ENCODE measurements at regions not wholly inside any gene's neighbourhood (a gene's known extent, or its start where the extent isn't known, plus 50 kb on each side); places are given as distances from the start of the nearest gene placed in this dataset.

- TF ChIP-seq ERF (CRISPR knock-in tag; IDR thresholded peaks at IDR 0.05) (no peak), ZSCAN5A (CRISPR knock-in tag; IDR thresholded peaks at IDR 0.05; ENCODE audit: borderline replicate concordance) (no peak), ZNF503 (CRISPR knock-in tag; IDR thresholded peaks at IDR 0.05) (no peak), ZNF276 (CRISPR knock-in tag; IDR thresholded peaks at IDR 0.05; ENCODE audit: low read depth) (no peak)
Observed at GRCh38 chr7:54188843-54189242, 353.3 kb upstream of the VSTM2A start (continued).

- intact Hi-C loops (cut with micrococcal nuclease; ENCODE audit: unreplicated experiment), result no loop called here
- no peak overlapping the region for H3K4me3 ChIP-seq (replicated peaks in 1 of 3; ENCODE audit: insufficient read depth in 1 of 3, low read depth in 2 of 3, low read length in 3 of 3)
Observed at GRCh38 chr7:54189330-54189729, 352.8 kb upstream of the VSTM2A start.

More at GRCh38 chr7:54189330-54189729, 352.8 kb upstream of the VSTM2A start:
- no peaks in the 10 kb centered on the region for H3K79me2 ChIP-seq (ENCODE audit: insufficient read depth, low read length)
- no peaks in the 10 kb centered on the region for H4K20me1 ChIP-seq (ENCODE audit: insufficient read depth, low read length)
- H3K36me3 ChIP-seq (replicated peaks in 1 of 2; ENCODE audit: control insufficient read depth in 1 of 2, insufficient read depth in 2 of 2, low read length in 2 of 2), result no peaks in the 10 kb centered on the region
- H3K9me3 ChIP-seq (ENCODE audit: low read length), result peaks cover 70% of the 10 kb centered on the region
- no peak for FAIRE-seq
- no peak for ATAC-seq
- no peak for TF ChIP-seq SYNCRIP (IDR thresholded peaks at IDR 0.05; ENCODE audit: insufficient read depth, low read depth, low read length)
- 7% methylated on average over 2 of the region's 2 CpGs for WGBS (ENCODE audit: low lambda C conversion rate)
- no peaks in the 10 kb centered on the region for H3K27me3 ChIP-seq (ENCODE audit: control insufficient read depth in 1 of 2, insufficient read depth in 2 of 2, low read length in 2 of 2)
- in situ Hi-C loops (cut with HindIII; ENCODE audit: extremely low pct_ligation_motif_present, low pct_unique_long_range_greater_than_20kb), result no loop called here
- H3K9ac ChIP-seq (ENCODE audit: insufficient read depth, low read depth, low read length), result no peak overlapping the region
- ChIA-PET POLR2A (no interaction called here), CTCF (ENCODE audit: low intra/inter-chr PET ratio, low total read pairs) (no interaction called here)
- no peak overlapping the region for H2AFZ ChIP-seq (ENCODE audit: low read length)
- no peak overlapping the region for H3K4me2 ChIP-seq (ENCODE audit: low read depth, low read length)
- no peak overlapping the region for H3K27ac ChIP-seq (ENCODE audit: extremely low read length, insufficient read depth, low read length)
- no TSS peak for BruUV-seq (replicated peaks)
- no peaks in the 10 kb centered on the region for H3K4me1 ChIP-seq (ENCODE audit: insufficient read depth, low read length)
- DNase-seq (ENCODE audit: low spot score), result no peak
